PFSK-1 (cell line): ENCODE measurements at regions not wholly inside any gene's neighbourhood (a gene's known extent, or its start where the extent isn't known, plus 50 kb on each side); places are given as distances from the start of the nearest gene placed in this dataset.

Experiments
- FOXP2 ChIP-seq: optimal IDR thresholded peaks from 2 replicates; pipeline ENCODE3; 2011; ENCODE audit warnings: borderline replicate concordance, control low read depth, inconsistent platforms; ENCODE audit not compliant: insufficient read depth; ENCODE audit errors: extremely low read length, extremely low read depth
- POLR2AphosphoS5 ChIP-seq: IDR thresholded peaks from 2 replicates; pipeline ENCODE4 v1.6.1; 2012; ENCODE audit warnings: low read depth, mild to moderate bottlenecking, control low read depth, low read length, moderate library complexity
- SIN3A ChIP-seq: IDR thresholded peaks from 2 replicates; pipeline ENCODE4 v1.6.1; 2012; ENCODE audit warnings: mild to moderate bottlenecking, low read length, moderate library complexity, borderline replicate concordance; ENCODE audit not compliant: insufficient read depth
- TAF1 ChIP-seq: IDR thresholded peaks from 2 replicates; pipeline ENCODE4 v1.6.1; 2012; ENCODE audit warnings: low read length, control low read depth, borderline replicate concordance; ENCODE audit not compliant: insufficient read depth
- TF ChIP-seq, protein P1 (sequence below), 2 experiments: IDR thresholded peaks; 2 replicates each; pipeline versions ENCODE4 v1.6.1 to v1.8.0; 2011 to 2012; ENCODE audit warnings: low read depth in 2 of 2, low read length in 2 of 2, control low read depth in 1 of 2, inconsistent platforms in 1 of 2, mild to moderate bottlenecking in 1 of 2, moderate library complexity in 1 of 2; ENCODE audit not compliant: insufficient read depth in 1 of 2

GRCh38 chr1:170219163-170219562 is 73.4 kb downstream of the NTMT2 start:
- no peak for TF ChIP-seq FOXP2
- no peak for TF ChIP-seq TAF1
- TF ChIP-seq, protein P1, sequence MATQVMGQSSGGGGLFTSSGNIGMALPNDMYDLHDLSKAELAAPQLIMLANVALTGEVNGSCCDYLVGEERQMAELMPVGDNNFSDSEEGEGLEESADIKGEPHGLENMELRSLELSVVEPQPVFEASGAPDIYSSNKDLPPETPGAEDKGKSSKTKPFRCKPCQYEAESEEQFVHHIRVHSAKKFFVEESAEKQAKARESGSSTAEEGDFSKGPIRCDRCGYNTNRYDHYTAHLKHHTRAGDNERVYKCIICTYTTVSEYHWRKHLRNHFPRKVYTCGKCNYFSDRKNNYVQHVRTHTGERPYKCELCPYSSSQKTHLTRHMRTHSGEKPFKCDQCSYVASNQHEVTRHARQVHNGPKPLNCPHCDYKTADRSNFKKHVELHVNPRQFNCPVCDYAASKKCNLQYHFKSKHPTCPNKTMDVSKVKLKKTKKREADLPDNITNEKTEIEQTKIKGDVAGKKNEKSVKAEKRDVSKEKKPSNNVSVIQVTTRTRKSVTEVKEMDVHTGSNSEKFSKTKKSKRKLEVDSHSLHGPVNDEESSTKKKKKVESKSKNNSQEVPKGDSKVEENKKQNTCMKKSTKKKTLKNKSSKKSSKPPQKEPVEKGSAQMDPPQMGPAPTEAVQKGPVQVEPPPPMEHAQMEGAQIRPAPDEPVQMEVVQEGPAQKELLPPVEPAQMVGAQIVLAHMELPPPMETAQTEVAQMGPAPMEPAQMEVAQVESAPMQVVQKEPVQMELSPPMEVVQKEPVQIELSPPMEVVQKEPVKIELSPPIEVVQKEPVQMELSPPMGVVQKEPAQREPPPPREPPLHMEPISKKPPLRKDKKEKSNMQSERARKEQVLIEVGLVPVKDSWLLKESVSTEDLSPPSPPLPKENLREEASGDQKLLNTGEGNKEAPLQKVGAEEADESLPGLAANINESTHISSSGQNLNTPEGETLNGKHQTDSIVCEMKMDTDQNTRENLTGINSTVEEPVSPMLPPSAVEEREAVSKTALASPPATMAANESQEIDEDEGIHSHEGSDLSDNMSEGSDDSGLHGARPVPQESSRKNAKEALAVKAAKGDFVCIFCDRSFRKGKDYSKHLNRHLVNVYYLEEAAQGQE (IDR thresholded peaks at IDR 0.05; ENCODE audit: insufficient read depth in 1 of 2, low read depth in 2 of 2, low read length in 2 of 2): no peak
- no peak for TF ChIP-seq SIN3A
- no peak for TF ChIP-seq POLR2AphosphoS5

DNA sequence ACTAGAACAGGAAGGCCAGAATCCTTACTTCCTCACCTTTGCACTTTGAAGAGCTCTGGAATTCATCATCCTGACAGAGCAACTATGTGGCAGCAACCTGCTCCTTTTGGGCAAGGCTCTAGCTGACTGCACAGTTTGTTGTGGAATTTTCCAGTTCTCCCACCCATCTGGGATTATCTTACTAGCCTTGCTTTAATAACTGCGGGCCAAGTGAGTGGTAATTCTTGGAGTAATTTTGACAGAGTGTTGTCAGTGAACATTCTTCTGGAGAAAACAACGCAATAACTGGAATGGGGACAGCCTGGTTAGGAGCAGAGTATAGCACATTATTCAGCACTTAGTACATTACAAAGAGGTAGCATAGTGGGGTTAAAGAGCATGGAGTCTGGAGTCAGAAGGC is 75.3 kb downstream of the NTMT2 start:
- TF ChIP-seq TAF1 (no peak), SIN3A (no peak), POLR2AphosphoS5 (no peak), FOXP2 (no peak)
- TF ChIP-seq, protein P1 (IDR thresholded peaks at IDR 0.05; ENCODE audit: insufficient read depth in 1 of 2, low read depth in 2 of 2, low read length in 2 of 2): no peak

- TF ChIP-seq SIN3A: no peak
- TF ChIP-seq POLR2AphosphoS5: no peak
- no peak for TF ChIP-seq TAF1
- TF ChIP-seq FOXP2: no peak
- TF ChIP-seq, protein P1 (IDR thresholded peaks at IDR 0.05; ENCODE audit: insufficient read depth in 1 of 2, low read depth in 2 of 2, low read length in 2 of 2): no peak
Measured at GRCh38 chr1:170221495-170221894, 75.7 kb downstream of the NTMT2 start.

GRCh38 chr1:170224469-170224868 is 78.7 kb downstream of the NTMT2 start:
- no peak for TF ChIP-seq SIN3A
- no peak for TF ChIP-seq FOXP2
- TF ChIP-seq TAF1: no peak
- TF ChIP-seq POLR2AphosphoS5: no peak
- TF ChIP-seq, protein P1 (IDR thresholded peaks at IDR 0.05; ENCODE audit: insufficient read depth in 1 of 2, low read depth in 2 of 2, low read length in 2 of 2): no peak
